GM12878 (cell line): ENCODE measurements at regions not wholly inside any gene's neighbourhood (a gene's known extent, or its start where the extent isn't known, plus 50 kb on each side); places are given as distances from the start of the nearest gene placed in this dataset.

Experiments used
- EZH2 ChIP-seq: IDR thresholded peaks from 2 replicates; pipeline ENCODE4 v1.6.1; 2012; ENCODE audit warnings: low read depth, mild to moderate bottlenecking, control low read depth, inconsistent platforms, low read length, borderline replicate concordance; ENCODE audit not compliant: control insufficient read depth
- KDM1A ChIP-seq: fragments of 200-600 bp; sonication (generic); IDR thresholded peaks from 2 replicates; pipeline ENCODE4 v1.6.1; 2016; ENCODE audit warnings: borderline replicate concordance
- KLF5 ChIP-seq: fragments of 450-650 bp; IDR thresholded peaks from 2 replicates; pipeline ENCODE4 v1.6.1; 2014; ENCODE audit warnings: mild to moderate bottlenecking; ENCODE audit not compliant: partially characterized antibody
- NBN ChIP-seq: fragments of 450-650 bp; IDR thresholded peaks from 2 replicates; pipeline ENCODE4 v1.6.1; 2016
- NFXL1 ChIP-seq: fragments of 450-650 bp; IDR thresholded peaks from 2 replicates; pipeline ENCODE4 v1.6.1; 2017; ENCODE audit warnings: antibody characterized with exemption, mild to moderate bottlenecking, borderline replicate concordance
- POLR2AphosphoS2 ChIP-seq: IDR thresholded peaks from 2 replicates; pipeline ENCODE4 v1.6.1; 2011; ENCODE audit warnings: low read depth, mild to moderate bottlenecking, low read length, improper control_type of control experiment, moderate library complexity
- POLR2AphosphoS5 ChIP-seq: IDR thresholded peaks from 2 replicates; pipeline ENCODE4 v1.6.1; 2011; ENCODE audit warnings: mild to moderate bottlenecking, low read length, inconsistent platforms
- SMC3 ChIP-seq: IDR thresholded peaks from 2 replicates; pipeline ENCODE4 v1.6.1; 2011; ENCODE audit warnings: low read length, improper control_type of control experiment, borderline replicate concordance
- SP1 ChIP-seq: IDR thresholded peaks from one replicate; pipeline ENCODE4 v1.6.1; 2011; ENCODE audit warnings: low read depth, low read length
- TCF12 ChIP-seq: IDR thresholded peaks from 2 replicates; pipeline ENCODE4 v1.6.1; 2011; ENCODE audit warnings: low read depth, mild to moderate bottlenecking, low read length
- ZNF274 ChIP-seq: IDR thresholded peaks from one replicate; pipeline ENCODE4 v1.8.0; 2011; ENCODE audit not compliant: insufficient read length, insufficient read depth
- TF ChIP-seq, protein P1 (sequence below): IDR thresholded peaks from 2 replicates; pipeline ENCODE4 v1.6.1; 2012; ENCODE audit warnings: mild to moderate bottlenecking, low read depth, low read length
- TF ChIP-seq, protein P2 (sequence below), 3 experiments: IDR thresholded peaks in 2 of 3; conservative IDR thresholded peaks in 1 of 3; 2 replicates each; pipeline ENCODE4 v1.5.1; 2011; ENCODE audit warnings: low read depth in 3 of 3, low read length in 3 of 3, mild to moderate bottlenecking in 3 of 3, control low read depth in 2 of 3, moderate library complexity in 2 of 3, inconsistent platforms in 1 of 3, mixed read lengths in 1 of 3; ENCODE audit not compliant: control insufficient read depth in 2 of 3, insufficient read depth in 1 of 3; ENCODE audit errors: extremely low read depth in 1 of 3
- TF ChIP-seq, protein P3 (sequence below): fragments of 450-650 bp; IDR thresholded peaks from 2 replicates; pipeline ENCODE4 v1.6.1; 2018; ENCODE audit warnings: mild to moderate bottlenecking, low read depth, moderate library complexity; ENCODE audit not compliant: partially characterized antibody

DNA sequence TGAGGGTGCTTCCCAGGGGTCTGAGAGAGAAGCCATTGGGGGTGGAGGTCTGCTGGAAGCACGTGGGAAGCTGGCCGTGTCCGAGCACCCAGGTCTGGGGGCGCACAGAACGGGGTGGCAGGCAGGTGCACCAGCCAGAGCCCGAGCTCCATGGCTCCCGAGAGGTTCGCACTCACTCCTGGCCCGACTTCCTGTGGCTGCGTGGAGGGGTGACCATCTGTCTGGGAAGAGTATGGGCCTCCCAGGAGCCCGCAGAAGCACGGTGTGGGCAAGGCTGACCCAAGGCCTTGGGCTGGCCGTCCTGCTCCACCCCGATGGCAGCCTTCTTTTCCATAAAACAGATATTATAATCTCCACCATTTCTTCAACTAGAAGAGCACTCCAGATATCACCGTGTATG, 256.0 kb upstream of the B3GAT1 start:
- TF ChIP-seq, protein P1, sequence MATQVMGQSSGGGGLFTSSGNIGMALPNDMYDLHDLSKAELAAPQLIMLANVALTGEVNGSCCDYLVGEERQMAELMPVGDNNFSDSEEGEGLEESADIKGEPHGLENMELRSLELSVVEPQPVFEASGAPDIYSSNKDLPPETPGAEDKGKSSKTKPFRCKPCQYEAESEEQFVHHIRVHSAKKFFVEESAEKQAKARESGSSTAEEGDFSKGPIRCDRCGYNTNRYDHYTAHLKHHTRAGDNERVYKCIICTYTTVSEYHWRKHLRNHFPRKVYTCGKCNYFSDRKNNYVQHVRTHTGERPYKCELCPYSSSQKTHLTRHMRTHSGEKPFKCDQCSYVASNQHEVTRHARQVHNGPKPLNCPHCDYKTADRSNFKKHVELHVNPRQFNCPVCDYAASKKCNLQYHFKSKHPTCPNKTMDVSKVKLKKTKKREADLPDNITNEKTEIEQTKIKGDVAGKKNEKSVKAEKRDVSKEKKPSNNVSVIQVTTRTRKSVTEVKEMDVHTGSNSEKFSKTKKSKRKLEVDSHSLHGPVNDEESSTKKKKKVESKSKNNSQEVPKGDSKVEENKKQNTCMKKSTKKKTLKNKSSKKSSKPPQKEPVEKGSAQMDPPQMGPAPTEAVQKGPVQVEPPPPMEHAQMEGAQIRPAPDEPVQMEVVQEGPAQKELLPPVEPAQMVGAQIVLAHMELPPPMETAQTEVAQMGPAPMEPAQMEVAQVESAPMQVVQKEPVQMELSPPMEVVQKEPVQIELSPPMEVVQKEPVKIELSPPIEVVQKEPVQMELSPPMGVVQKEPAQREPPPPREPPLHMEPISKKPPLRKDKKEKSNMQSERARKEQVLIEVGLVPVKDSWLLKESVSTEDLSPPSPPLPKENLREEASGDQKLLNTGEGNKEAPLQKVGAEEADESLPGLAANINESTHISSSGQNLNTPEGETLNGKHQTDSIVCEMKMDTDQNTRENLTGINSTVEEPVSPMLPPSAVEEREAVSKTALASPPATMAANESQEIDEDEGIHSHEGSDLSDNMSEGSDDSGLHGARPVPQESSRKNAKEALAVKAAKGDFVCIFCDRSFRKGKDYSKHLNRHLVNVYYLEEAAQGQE, result no peak
- TF ChIP-seq, protein P2, sequence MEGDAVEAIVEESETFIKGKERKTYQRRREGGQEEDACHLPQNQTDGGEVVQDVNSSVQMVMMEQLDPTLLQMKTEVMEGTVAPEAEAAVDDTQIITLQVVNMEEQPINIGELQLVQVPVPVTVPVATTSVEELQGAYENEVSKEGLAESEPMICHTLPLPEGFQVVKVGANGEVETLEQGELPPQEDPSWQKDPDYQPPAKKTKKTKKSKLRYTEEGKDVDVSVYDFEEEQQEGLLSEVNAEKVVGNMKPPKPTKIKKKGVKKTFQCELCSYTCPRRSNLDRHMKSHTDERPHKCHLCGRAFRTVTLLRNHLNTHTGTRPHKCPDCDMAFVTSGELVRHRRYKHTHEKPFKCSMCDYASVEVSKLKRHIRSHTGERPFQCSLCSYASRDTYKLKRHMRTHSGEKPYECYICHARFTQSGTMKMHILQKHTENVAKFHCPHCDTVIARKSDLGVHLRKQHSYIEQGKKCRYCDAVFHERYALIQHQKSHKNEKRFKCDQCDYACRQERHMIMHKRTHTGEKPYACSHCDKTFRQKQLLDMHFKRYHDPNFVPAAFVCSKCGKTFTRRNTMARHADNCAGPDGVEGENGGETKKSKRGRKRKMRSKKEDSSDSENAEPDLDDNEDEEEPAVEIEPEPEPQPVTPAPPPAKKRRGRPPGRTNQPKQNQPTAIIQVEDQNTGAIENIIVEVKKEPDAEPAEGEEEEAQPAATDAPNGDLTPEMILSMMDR (IDR thresholded peaks at IDR 0.05 in 2 of 3, conservative IDR thresholded peaks at IDR 0.05 in 1 of 3; ENCODE audit: control insufficient read depth in 2 of 3, extremely low read depth in 1 of 3, insufficient read depth in 1 of 3, low read depth in 3 of 3, low read length in 3 of 3), result no peak
- TF ChIP-seq KDM1A (no peak), EZH2 (no peak), NFXL1 (no peak), TCF12 (no peak), POLR2AphosphoS2 (no peak), ZNF274 (no peak), NBN (no peak), POLR2AphosphoS5 (no peak), KLF5 (no peak), SMC3 (no peak), SP1 (no peak)
- TF ChIP-seq, protein P3, sequence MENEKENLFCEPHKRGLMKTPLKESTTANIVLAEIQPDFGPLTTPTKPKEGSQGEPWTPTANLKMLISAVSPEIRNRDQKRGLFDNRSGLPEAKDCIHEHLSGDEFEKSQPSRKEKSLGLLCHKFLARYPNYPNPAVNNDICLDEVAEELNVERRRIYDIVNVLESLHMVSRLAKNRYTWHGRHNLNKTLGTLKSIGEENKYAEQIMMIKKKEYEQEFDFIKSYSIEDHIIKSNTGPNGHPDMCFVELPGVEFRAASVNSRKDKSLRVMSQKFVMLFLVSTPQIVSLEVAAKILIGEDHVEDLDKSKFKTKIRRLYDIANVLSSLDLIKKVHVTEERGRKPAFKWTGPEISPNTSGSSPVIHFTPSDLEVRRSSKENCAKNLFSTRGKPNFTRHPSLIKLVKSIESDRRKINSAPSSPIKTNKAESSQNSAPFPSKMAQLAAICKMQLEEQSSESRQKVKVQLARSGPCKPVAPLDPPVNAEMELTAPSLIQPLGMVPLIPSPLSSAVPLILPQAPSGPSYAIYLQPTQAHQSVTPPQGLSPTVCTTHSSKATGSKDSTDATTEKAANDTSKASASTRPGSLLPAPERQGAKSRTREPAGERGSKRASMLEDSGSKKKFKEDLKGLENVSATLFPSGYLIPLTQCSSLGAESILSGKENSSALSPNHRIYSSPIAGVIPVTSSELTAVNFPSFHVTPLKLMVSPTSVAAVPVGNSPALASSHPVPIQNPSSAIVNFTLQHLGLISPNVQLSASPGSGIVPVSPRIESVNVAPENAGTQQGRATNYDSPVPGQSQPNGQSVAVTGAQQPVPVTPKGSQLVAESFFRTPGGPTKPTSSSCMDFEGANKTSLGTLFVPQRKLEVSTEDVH, result no peak
